ENCODE measurements at regions not wholly inside any gene's neighbourhood (a gene's known extent, or its start where the extent isn't known, plus 50 kb on each side); places are given as distances from the start of the nearest gene placed in this dataset.
"Not testable (repeated sequence)": the region's sequence is repeated elsewhere in the genome, so short reads cannot be mapped to it uniquely, and the experiment has no call there.

- not testable (repeated sequence) for TF ChIP-seq ZNF121 (CRISPR knock-in tag; IDR thresholded peaks at IDR 0.05); CTCF (IDR thresholded peaks at IDR 0.05); FOXJ3 (CRISPR knock-in tag; IDR thresholded peaks at IDR 0.05; ENCODE audit: borderline replicate concordance); USF1 (CRISPR knock-in tag; IDR thresholded peaks at IDR 0.05); RELA (CRISPR knock-in tag; IDR thresholded peaks at IDR 0.05; ENCODE audit: borderline replicate concordance); MAX (CRISPR knock-in tag; IDR thresholded peaks at IDR 0.05); ATF2 (CRISPR knock-in tag; IDR thresholded peaks at IDR 0.05; ENCODE audit: borderline replicate concordance, low read depth); TEAD1 (CRISPR knock-in tag; IDR thresholded peaks at IDR 0.05); CREB1 (CRISPR knock-in tag; IDR thresholded peaks at IDR 0.05); ARID4B (CRISPR knock-in tag; IDR thresholded peaks at IDR 0.05; ENCODE audit: borderline replicate concordance); ATF3 (CRISPR knock-in tag; conservative IDR thresholded peaks at IDR 0.05); USF2 (CRISPR knock-in tag; IDR thresholded peaks at IDR 0.05)
Measured at GRCh38 chr16:21396545-21396944, 118.5 kb upstream of the CRYM start.

All from WTC11 (cell line).